GM18907 (cell line): ENCODE measurements at regions not wholly inside any gene's neighbourhood (a gene's known extent, or its start where the extent isn't known, plus 50 kb on each side); places are given as distances from the start of the nearest gene placed in this dataset.

Source experiments
- ATAC-seq: cut with Tn5 transposase; IDR thresholded peaks from one replicate; pipeline ENCODE4 v1.9.1; 2021; ENCODE audit warnings: mild to moderate bottlenecking, moderate library complexity; ENCODE audit not compliant: unreplicated experiment

GRCh38 chr13:46948338-46948737, 51.5 kb upstream of the HTR2A start:
- ATAC-seq = no peak

- ATAC-seq = no peak
Measured at GRCh38 chr13:46947425-46948191, 50.8 kb upstream of the HTR2A start.
